ENCODE measurements at regions not wholly inside any gene's neighbourhood (a gene's known extent, or its start where the extent isn't known, plus 50 kb on each side); places are given as distances from the start of the nearest gene placed in this dataset.

DNA sequence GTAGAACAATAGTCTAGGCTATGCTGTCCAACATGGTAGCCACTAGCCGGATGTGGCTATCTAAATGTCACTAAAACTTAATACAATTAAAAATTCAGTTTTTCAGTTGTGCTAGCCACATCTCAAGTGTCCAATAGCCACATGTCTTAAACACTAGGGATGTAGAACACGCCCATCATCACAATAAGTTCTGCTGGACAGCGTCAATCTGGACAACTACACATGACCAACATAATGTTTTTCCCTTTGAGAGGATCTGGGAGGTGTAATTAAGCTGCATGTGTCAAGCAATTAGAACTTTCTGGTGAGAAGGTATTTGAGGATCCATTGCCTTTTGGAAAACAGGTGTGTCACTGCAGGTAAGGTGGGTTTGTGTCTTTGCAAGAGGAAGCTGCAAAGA, 424.6 kb upstream of the WWC1 start:
- no peak for DNase-seq (ENCODE audit: low read depth)
- Histone ChIP-seq H3K27me3 (ENCODE audit: control insufficient read depth, insufficient read depth, low read length) (no peaks in the 10 kb centered on the region), H3K4me3 (ENCODE audit: low read depth, low read length) (no peak overlapping the region), H3K36me3 (ENCODE audit: control insufficient read depth, insufficient read depth, low read length) (no peaks in the 10 kb centered on the region)
- TF ChIP-seq, protein P1, sequence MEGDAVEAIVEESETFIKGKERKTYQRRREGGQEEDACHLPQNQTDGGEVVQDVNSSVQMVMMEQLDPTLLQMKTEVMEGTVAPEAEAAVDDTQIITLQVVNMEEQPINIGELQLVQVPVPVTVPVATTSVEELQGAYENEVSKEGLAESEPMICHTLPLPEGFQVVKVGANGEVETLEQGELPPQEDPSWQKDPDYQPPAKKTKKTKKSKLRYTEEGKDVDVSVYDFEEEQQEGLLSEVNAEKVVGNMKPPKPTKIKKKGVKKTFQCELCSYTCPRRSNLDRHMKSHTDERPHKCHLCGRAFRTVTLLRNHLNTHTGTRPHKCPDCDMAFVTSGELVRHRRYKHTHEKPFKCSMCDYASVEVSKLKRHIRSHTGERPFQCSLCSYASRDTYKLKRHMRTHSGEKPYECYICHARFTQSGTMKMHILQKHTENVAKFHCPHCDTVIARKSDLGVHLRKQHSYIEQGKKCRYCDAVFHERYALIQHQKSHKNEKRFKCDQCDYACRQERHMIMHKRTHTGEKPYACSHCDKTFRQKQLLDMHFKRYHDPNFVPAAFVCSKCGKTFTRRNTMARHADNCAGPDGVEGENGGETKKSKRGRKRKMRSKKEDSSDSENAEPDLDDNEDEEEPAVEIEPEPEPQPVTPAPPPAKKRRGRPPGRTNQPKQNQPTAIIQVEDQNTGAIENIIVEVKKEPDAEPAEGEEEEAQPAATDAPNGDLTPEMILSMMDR (IDR thresholded peaks at IDR 0.05; ENCODE audit: insufficient read depth, low read length, poor library complexity, severe bottlenecking), result no peak

DNA sequence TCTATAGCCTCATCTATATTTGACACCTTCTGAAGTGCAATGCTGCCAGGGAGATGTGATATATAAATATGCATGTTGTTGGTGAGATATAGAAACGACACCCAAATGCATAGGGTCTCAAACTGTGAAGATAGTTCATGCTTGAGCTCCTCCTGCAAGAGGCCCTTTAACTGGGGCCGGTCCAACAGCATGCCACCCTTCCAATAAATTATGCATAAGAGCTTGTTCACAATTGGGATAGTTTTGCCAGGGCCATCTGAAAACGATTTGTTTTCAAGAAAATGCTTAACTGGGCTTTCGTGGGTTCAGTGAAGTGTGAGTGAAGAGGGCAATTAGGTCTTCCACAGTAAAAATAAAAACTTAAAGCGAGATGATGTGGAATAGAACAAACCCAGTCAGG, 424.2 kb upstream of the WWC1 start:
- DNase-seq (ENCODE audit: low read depth), result no peak
- TF ChIP-seq, protein P1 (IDR thresholded peaks at IDR 0.05; ENCODE audit: insufficient read depth, low read length, poor library complexity, severe bottlenecking), result no peak
- Histone ChIP-seq H3K36me3 (ENCODE audit: control insufficient read depth, insufficient read depth, low read length) (no peaks in the 10 kb centered on the region), H3K27me3 (ENCODE audit: control insufficient read depth, insufficient read depth, low read length) (no peaks in the 10 kb centered on the region), H3K4me3 (ENCODE audit: low read depth, low read length) (no peak overlapping the region)

DNA sequence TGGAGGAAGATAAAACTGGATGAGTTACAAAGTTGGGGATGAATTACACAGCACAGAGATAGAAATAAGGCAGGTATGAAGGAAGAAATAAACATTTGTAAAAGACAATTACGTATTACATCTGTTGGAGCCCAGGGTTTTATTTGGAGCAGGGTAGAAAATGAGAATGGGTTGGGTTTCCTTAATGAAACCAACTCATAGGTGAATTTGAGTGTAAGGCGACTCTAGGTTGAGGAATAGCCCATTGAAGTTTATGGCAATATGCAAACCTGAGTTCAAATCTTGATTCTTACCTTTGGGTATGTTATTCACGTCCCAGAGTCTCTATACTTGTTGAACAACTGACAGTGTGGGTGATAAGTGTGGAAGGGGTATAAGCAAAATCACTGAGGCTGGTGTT, 422.3 kb upstream of the WWC1 start:
- TF ChIP-seq, protein P1 (IDR thresholded peaks at IDR 0.05; ENCODE audit: insufficient read depth, low read length, poor library complexity, severe bottlenecking), result no peak
- no peak for DNase-seq (ENCODE audit: low read depth)
- H3K27me3 ChIP-seq (ENCODE audit: control insufficient read depth, insufficient read depth, low read length), result no peaks in the 10 kb centered on the region
- H3K4me3 ChIP-seq (ENCODE audit: low read depth, low read length), result no peak overlapping the region
- no peaks in the 10 kb centered on the region for H3K36me3 ChIP-seq (ENCODE audit: control insufficient read depth, insufficient read depth, low read length)

DNA sequence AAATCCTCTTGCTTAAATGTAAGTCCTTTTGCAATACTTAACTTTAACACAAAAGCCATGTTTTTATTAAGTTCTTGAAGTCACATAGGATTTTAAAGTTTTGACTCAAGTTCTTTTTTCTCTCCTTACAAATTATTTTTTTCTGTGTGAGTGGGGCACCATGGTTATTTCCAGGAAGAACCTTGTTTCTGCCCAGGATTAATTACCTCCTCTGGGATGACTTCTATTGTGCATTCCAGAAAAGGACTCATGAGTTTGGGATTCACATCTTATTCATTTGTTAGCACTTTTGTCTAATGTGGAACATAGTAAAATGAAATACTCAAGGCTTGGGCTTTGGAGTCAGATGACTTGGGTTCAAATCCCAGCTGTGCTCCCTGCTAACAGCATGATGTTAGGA, 421.4 kb upstream of the WWC1 start:
- Histone ChIP-seq H3K36me3 (ENCODE audit: control insufficient read depth, insufficient read depth, low read length) (no peaks in the 10 kb centered on the region), H3K27me3 (ENCODE audit: control insufficient read depth, insufficient read depth, low read length) (no peaks in the 10 kb centered on the region), H3K4me3 (ENCODE audit: low read depth, low read length) (no peak overlapping the region)
- no peak for DNase-seq (ENCODE audit: low read depth)
- TF ChIP-seq, protein P1 (IDR thresholded peaks at IDR 0.05; ENCODE audit: insufficient read depth, low read length, poor library complexity, severe bottlenecking), result no peak

DNA sequence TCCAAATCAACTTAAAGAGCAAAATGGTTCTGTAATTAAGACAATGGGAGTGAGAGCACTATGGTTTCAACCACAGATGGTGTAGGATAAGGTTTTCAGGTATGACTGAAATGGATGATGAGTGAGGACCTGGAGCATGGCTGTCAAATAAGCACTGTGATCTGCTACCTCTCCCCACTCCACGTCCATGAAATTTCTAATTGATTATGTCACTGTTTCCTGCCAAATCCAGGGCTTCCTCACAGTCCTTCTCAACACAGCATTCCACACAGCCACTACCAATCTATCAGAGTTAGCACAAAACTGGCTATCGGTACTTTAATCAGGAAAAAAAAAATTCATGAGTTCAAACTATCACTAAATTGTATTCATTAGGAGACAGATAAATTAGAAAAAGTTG, 420.4 kb upstream of the WWC1 start:
- Histone ChIP-seq H3K4me3 (ENCODE audit: low read depth, low read length) (no peak overlapping the region), H3K27me3 (ENCODE audit: control insufficient read depth, insufficient read depth, low read length) (no peaks in the 10 kb centered on the region), H3K36me3 (ENCODE audit: control insufficient read depth, insufficient read depth, low read length) (no peaks in the 10 kb centered on the region)
- TF ChIP-seq, protein P1 (IDR thresholded peaks at IDR 0.05; ENCODE audit: insufficient read depth, low read length, poor library complexity, severe bottlenecking), result no peak
- DNase-seq (ENCODE audit: low read depth), result no peak

DNA sequence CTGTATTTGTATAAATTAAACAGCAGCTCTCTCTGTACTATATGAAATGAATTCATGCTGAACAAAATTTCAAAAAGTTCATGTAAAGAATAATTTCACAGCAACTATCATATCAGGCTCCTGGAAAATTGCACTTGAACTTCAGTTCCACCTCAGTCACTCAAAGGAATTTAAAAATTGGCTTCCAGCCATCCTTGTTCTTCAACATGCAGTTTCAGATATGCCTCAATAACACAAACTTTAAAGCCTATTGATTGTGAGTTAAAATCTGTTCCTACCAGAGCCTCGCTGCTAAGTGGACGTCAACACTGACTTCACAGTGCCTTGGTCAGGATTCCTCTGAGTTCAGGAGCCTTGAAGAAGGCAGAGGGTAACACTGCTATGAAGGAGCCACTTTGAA, 418.7 kb upstream of the WWC1 start:
- TF ChIP-seq, protein P1 (IDR thresholded peaks at IDR 0.05; ENCODE audit: insufficient read depth, low read length, poor library complexity, severe bottlenecking), result no peak
- Histone ChIP-seq H3K4me3 (ENCODE audit: low read depth, low read length) (no peak overlapping the region), H3K27me3 (ENCODE audit: control insufficient read depth, insufficient read depth, low read length) (no peaks in the 10 kb centered on the region), H3K36me3 (ENCODE audit: control insufficient read depth, insufficient read depth, low read length) (no peaks in the 10 kb centered on the region)
- no peak for DNase-seq (ENCODE audit: low read depth)

Measured in kidney epithelial cell (primary cell).